ENCODE measurements at regions not wholly inside any gene's neighbourhood (a gene's known extent, or its start where the extent isn't known, plus 50 kb on each side); places are given as distances from the start of the nearest gene placed in this dataset.

DNA sequence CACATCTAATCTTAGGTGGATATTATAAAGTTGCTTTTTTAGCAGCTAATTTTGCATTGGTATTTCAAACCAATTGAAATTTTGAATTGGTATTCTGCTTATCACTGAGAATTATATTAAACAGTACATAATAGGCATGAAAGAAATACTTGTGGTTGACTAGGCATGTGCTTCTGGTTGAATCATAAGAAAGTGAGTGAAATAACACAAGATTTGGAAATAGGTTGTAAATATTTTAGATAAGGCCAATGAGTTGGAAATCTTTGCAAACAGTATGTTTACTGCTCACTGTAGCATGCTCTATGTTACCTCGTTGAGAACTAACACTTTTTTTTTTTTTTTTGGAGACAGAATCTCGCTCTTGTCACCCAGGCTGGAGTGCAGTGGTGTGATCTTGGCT lies 66.8 kb upstream of the RFC3 start:
- TF ChIP-seq, protein P1, sequence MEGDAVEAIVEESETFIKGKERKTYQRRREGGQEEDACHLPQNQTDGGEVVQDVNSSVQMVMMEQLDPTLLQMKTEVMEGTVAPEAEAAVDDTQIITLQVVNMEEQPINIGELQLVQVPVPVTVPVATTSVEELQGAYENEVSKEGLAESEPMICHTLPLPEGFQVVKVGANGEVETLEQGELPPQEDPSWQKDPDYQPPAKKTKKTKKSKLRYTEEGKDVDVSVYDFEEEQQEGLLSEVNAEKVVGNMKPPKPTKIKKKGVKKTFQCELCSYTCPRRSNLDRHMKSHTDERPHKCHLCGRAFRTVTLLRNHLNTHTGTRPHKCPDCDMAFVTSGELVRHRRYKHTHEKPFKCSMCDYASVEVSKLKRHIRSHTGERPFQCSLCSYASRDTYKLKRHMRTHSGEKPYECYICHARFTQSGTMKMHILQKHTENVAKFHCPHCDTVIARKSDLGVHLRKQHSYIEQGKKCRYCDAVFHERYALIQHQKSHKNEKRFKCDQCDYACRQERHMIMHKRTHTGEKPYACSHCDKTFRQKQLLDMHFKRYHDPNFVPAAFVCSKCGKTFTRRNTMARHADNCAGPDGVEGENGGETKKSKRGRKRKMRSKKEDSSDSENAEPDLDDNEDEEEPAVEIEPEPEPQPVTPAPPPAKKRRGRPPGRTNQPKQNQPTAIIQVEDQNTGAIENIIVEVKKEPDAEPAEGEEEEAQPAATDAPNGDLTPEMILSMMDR (IDR thresholded peaks at IDR 0.05) = no peak

DNA sequence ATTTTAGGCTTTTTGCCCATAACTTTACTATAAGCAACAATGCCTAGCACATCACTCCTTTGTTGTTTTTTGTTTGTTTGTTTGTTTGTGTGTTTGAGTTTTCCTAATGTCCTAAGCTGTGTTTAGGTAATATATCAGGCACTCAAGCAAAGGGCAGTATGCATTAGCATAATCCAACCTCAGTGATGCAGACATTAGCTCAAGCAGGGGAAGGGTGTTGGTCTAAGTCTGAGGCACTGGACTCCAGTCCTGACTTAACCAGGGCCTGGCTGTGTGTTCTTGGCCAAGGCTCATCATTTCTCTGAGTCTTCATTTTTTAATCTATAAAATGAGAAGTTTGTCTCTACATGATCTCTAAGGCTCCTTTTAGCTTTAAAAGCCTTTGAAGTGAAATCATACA lies 65.9 kb upstream of the RFC3 start:
- TF ChIP-seq, protein P1 (IDR thresholded peaks at IDR 0.05) = no peak

DNA sequence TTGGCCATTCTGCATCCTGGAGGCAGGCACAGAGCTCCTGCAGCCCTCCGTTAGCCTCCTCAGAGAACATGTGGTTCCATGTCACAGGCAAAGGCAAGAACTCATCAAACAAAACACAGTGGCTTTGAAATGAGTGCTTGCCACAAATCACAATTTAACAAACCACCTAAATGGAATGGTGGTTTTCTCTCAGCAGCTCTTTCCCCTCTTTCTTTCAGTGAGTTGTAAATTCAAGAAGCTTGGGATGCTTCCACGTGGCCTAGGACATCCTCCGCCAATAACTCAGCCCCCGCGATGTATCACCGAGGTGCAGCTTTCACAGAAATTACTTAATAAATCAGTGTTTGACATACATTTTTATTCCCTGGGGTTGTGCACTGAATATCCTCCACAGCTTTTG lies 65.4 kb upstream of the RFC3 start:
- TF ChIP-seq, protein P1 (IDR thresholded peaks at IDR 0.05) = no peak

DNA sequence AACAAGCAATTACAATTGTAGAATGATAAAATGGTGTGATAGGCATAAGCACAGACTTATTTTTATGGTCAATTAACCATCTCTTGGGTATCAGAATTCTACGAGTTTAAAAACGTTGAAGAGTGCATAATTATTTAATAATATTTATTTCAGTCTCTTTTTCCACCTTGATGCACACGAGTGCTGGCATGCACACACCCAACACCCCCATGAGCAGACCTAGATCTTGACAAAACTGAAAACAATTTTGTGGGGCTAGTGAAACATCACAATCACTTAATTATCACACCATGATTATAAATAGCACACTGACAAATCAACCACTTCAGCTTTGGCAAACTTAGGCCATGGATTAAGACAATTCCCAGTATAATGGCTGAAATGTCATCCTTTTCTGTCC lies 61.0 kb upstream of the RFC3 start:
- TF ChIP-seq, protein P1 (IDR thresholded peaks at IDR 0.05) = no peak

DNA sequence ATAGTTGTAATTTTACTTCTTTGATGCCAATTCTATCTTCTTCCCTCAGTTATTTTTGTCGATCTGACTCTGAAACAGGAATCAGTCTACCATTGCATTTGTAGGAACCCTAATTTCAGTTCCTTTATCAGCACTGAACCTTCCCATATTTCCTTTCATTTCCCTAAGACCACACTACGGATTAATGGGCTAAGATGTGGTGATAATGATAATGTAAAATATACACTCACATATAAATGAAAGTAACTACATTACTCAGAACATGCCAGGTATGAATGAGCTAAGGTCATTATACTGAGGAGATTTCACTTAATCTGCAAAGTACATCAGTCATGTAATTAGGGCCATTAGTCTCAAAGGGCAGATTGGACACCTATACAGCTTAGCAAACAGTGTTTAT lies 60.2 kb upstream of the RFC3 start:
- TF ChIP-seq, protein P1 (IDR thresholded peaks at IDR 0.05) = no peak

DNA sequence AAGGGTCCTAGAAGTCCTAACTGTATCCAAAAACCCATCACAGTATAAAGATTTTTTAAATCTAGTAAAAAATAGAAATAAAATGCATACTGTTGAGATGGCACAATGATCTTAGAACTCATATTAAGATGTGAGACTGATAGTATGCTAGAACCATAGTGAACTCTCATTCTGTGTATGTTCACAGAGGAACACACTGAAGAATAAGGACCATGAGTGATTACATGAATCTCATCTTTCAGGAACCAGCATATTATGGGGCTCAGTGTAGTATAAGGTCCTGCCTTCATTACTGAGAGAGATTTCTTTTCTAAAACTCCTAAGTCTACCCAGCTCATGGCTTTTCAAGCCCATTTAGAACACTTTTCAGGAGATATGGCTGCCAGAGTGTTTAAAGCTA lies 59.8 kb upstream of the RFC3 start:
- TF ChIP-seq, protein P1 (IDR thresholded peaks at IDR 0.05) = no peak

DNA sequence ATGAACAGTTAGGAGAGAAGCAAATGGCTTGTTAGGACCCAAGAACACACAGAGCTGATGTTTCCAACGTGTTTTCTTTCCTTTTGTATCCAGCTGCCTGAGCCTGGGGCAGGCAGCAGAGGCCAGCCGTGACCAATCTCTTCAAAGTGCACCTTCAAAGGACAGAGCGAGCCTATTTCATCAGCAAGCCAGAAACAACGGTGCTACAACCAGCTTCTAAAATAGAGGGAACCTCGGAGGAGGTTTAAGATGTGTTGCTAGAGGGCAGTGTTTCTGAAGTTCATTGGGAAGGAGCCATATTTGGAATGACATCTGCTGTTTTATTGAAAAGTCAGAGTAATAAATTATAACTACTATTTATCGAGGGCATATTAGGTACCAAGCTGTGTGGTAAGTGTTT lies 56.2 kb upstream of the RFC3 start:
- TF ChIP-seq, protein P1 (IDR thresholded peaks at IDR 0.05) = peak; percentile 43; the same call in 1 of the 2 replicates

DNA sequence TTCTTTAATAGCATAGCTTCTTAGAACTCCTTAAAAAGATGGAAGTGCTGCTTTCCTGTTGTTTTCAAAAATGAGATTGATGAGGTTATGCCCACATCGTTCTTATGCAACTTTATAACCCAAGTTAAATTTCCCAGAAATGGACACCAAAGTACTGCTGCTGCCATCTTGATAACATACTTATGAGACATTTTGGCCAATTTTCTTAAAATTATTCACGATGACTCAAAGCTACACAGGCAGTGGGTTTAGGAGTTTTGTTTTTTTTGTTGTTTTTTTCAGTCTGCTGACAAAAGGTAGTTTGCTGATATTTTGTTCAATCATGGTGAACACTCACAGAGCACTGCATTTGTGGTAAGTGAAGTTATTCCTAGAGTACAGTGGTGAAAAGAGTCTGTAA lies 54.9 kb upstream of the RFC3 start:
- TF ChIP-seq, protein P1 (IDR thresholded peaks at IDR 0.05) = no peak
